ENCODE measurements at regions not wholly inside any gene's neighbourhood (a gene's known extent, or its start where the extent isn't known, plus 50 kb on each side); places are given as distances from the start of the nearest gene placed in this dataset.

DNA sequence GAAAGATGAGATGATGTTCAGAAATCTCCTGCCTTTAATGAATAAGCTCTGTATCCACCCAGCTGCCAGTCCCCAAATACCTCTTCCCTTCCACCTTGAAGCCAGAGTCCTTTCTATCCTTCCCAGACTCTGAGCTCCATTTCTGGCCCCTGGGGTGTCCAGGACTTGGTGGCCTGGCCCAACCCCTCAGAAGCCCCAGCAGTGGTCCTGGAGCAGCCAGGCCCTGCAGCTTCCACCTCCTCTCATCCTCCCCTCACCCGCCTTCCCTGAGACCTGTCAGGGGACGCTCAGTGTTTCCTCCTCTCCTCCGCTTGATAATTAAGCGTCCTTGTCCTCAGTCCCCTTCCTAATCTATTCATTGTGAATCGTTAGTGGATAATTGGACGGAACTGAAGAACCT, 95.2 kb upstream of the CCL1 start:
- Histone ChIP-seq H3K9me2 (replicated peaks; ENCODE audit: low read length) (no peaks in the 10 kb centered on the region), H3K79me2 (ENCODE audit: low read length) (no peaks in the 10 kb centered on the region), H3K4me3 (ENCODE audit: low read length) (no peak overlapping the region), H4K20me1 (ENCODE audit: low read length) (no peaks in the 10 kb centered on the region), H3K9ac (ENCODE audit: low read length) (no peak overlapping the region), H3F3A (ENCODE audit: low read length, unreplicated experiment) (no peaks in the 10 kb centered on the region), H3K36me3 (ENCODE audit: low read depth, low read length) (no peaks in the 10 kb centered on the region), H3K4me1 (ENCODE audit: insufficient read depth, low read length) (no peaks in the 10 kb centered on the region), H3K9me3 (ENCODE audit: low read length) (no peaks in the 10 kb centered on the region), H2AFZ (ENCODE audit: low read length) (no peak overlapping the region), H3K27ac (ENCODE audit: low read length) (no peak overlapping the region), H3K4me2 (ENCODE audit: low read length) (no peak overlapping the region), H3K27me3 (ENCODE audit: low read length) (no peaks in the 10 kb centered on the region)
- intact Hi-C loops (cut with micrococcal nuclease) = no loop called here
- no TSS peak for BruUV-seq (replicated peaks)
- POLR2A ChIA-PET (ENCODE audit: unreplicated experiment) = no interaction called here
- DNase-seq (no peak), ATAC-seq (no peak)
- CTCF ChIA-PET = no interaction called here
- TF ChIP-seq EZH2 (IDR thresholded peaks at IDR 0.05; ENCODE audit: low read length, unreplicated experiment) (no peak), EZH2phosphoT487 (IDR thresholded peaks at IDR 0.05; ENCODE audit: borderline replicate concordance, low read length) (no peak)
- TF ChIP-seq, protein P1, sequence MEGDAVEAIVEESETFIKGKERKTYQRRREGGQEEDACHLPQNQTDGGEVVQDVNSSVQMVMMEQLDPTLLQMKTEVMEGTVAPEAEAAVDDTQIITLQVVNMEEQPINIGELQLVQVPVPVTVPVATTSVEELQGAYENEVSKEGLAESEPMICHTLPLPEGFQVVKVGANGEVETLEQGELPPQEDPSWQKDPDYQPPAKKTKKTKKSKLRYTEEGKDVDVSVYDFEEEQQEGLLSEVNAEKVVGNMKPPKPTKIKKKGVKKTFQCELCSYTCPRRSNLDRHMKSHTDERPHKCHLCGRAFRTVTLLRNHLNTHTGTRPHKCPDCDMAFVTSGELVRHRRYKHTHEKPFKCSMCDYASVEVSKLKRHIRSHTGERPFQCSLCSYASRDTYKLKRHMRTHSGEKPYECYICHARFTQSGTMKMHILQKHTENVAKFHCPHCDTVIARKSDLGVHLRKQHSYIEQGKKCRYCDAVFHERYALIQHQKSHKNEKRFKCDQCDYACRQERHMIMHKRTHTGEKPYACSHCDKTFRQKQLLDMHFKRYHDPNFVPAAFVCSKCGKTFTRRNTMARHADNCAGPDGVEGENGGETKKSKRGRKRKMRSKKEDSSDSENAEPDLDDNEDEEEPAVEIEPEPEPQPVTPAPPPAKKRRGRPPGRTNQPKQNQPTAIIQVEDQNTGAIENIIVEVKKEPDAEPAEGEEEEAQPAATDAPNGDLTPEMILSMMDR (conservative IDR thresholded peaks at IDR 0.05; ENCODE audit: low read depth, low read length) = no peak

DNA sequence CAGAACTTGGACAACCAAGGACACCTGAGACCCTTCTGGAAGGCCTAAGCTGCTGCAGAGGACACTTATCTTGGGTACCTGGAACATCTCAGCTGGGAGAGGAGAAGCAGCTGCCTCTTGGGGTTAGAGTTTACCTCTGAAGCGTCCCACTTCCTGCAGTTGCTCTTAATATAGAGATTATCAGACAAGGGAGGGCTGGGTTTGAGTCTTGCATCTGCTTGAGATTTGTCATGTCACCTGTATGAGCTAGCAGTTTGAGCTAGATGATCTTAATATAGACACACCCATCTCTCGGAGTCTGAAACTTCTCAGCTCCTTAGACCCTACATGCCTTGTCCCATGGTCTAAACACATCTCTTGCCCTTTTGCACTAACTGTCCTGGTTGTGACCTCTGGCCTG, 93.1 kb upstream of the CCL1 start:
- H4K20me1 ChIP-seq (ENCODE audit: low read length) = no peaks in the 10 kb centered on the region
- no peaks in the 10 kb centered on the region for H3K27me3 ChIP-seq (ENCODE audit: low read length)
- no peak overlapping the region for H3K27ac ChIP-seq (ENCODE audit: low read length)
- no peak for DNase-seq
- no peaks in the 10 kb centered on the region for H3K9me3 ChIP-seq (ENCODE audit: low read length)
- no peaks in the 10 kb centered on the region for H3K4me1 ChIP-seq (ENCODE audit: insufficient read depth, low read length)
- H3K9ac ChIP-seq (ENCODE audit: low read length) = no peak overlapping the region
- no peak for ATAC-seq
- ChIA-PET CTCF (no interaction called here), POLR2A (ENCODE audit: unreplicated experiment) (no interaction called here)
- no peaks in the 10 kb centered on the region for H3K36me3 ChIP-seq (ENCODE audit: low read depth, low read length)
- no TSS peak for BruUV-seq (replicated peaks)
- H3K4me2 ChIP-seq (ENCODE audit: low read length) = no peak overlapping the region
- H3K4me3 ChIP-seq (ENCODE audit: low read length) = no peak overlapping the region
- H2AFZ ChIP-seq (ENCODE audit: low read length) = no peak overlapping the region
- intact Hi-C loops (cut with micrococcal nuclease) = no loop called here
- H3K79me2 ChIP-seq (ENCODE audit: low read length) = no peaks in the 10 kb centered on the region
- no peaks in the 10 kb centered on the region for H3K9me2 ChIP-seq (replicated peaks; ENCODE audit: low read length)
- no peaks in the 10 kb centered on the region for H3F3A ChIP-seq (ENCODE audit: low read length, unreplicated experiment)
- TF ChIP-seq EZH2 (IDR thresholded peaks at IDR 0.05; ENCODE audit: low read length, unreplicated experiment) (no peak), EZH2phosphoT487 (IDR thresholded peaks at IDR 0.05; ENCODE audit: borderline replicate concordance, low read length) (no peak)
- TF ChIP-seq, protein P1 (conservative IDR thresholded peaks at IDR 0.05; ENCODE audit: low read depth, low read length) = no peak

DNA sequence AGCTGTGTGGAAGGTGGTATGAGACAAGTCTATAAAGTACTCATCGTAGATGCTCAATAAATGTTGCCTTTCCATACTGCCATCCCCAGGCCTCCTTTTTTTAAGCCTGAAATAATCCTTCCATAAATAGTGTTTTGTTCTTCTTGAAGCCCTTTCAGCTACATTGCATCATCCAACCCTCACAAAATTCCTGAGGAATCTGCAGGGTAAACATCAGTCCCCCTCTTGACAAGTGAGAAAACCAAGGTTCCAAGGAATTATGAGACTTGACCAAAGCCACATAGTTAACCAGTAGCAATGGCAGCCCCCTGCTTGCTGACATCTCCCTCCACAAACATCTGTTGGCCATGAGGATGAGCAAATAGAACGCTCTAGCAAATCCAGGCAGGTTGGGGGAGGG, 89.7 kb upstream of the CCL1 start:
- DNase-seq = no peak
- Histone ChIP-seq H3K79me2 (ENCODE audit: low read length) (no peaks in the 10 kb centered on the region), H3K9me2 (replicated peaks; ENCODE audit: low read length) (no peaks in the 10 kb centered on the region), H3K4me1 (ENCODE audit: insufficient read depth, low read length) (no peaks in the 10 kb centered on the region), H3K27me3 (ENCODE audit: low read length) (no peaks in the 10 kb centered on the region), H3K36me3 (ENCODE audit: low read depth, low read length) (no peaks in the 10 kb centered on the region), H2AFZ (ENCODE audit: low read length) (no peak overlapping the region), H3F3A (ENCODE audit: low read length, unreplicated experiment) (no peaks in the 10 kb centered on the region), H3K9me3 (ENCODE audit: low read length) (no peaks in the 10 kb centered on the region), H3K4me2 (ENCODE audit: low read length) (no peak overlapping the region), H3K4me3 (ENCODE audit: low read length) (no peak overlapping the region), H3K9ac (ENCODE audit: low read length) (no peak overlapping the region), H4K20me1 (ENCODE audit: low read length) (no peaks in the 10 kb centered on the region), H3K27ac (ENCODE audit: low read length) (no peak overlapping the region)
- TF ChIP-seq, protein P1 (conservative IDR thresholded peaks at IDR 0.05; ENCODE audit: low read depth, low read length) = no peak
- TF ChIP-seq EZH2phosphoT487 (IDR thresholded peaks at IDR 0.05; ENCODE audit: borderline replicate concordance, low read length) = no peak
- TF ChIP-seq EZH2 (IDR thresholded peaks at IDR 0.05; ENCODE audit: low read length, unreplicated experiment) = no peak
- intact Hi-C loops (cut with micrococcal nuclease) = no loop called here
- ChIA-PET CTCF (no interaction called here), POLR2A (ENCODE audit: unreplicated experiment) (no interaction called here)
- no TSS peak for BruUV-seq (replicated peaks)
- no peak for ATAC-seq

All from PC-3 (cell line).